Neural cell (in vitro differentiated cells): ENCODE measurements at regions not wholly inside any gene's neighbourhood (a gene's known extent, or its start where the extent isn't known, plus 50 kb on each side); places are given as distances from the start of the nearest gene placed in this dataset.

Experiments
- H2AFZ ChIP-seq: fragments of 200-600, 300-800 bp; sonication (generic), shearing (Covaris generic); 2 replicates; pipeline ENCODE4 v1.6.0; 2014; ENCODE audit warnings: low read depth, mild to moderate bottlenecking, antibody characterized with exemption, low read length, moderate library complexity
- H3F3A ChIP-seq: fragments of 200-600 bp; shearing (Covaris generic); 2 replicates; pipeline ENCODE4 v1.6.1; 2016; ENCODE audit warnings: mild to moderate bottlenecking, moderate library complexity, mixed read lengths, antibody characterized with exemption, low read length; ENCODE audit not compliant: insufficient read depth, poor library complexity, severe bottlenecking
- H3K27ac ChIP-seq: fragments of 200-600, 300-800 bp; sonication (generic), shearing (Covaris generic); 2 replicates; pipeline ENCODE4 v1.5.1; 2014; ENCODE audit warnings: mild to moderate bottlenecking, low read length, moderate library complexity
- H3K27me3 ChIP-seq: fragments of 300-800, 200-600 bp; sonication (generic), shearing (Covaris generic); 2 replicates; pipeline ENCODE4 v1.6.0; 2014; ENCODE audit warnings: mild to moderate bottlenecking, low read depth, low read length, moderate library complexity; ENCODE audit not compliant: insufficient read depth
- H3K36me3 ChIP-seq: fragments of 300-800, 200-600 bp; sonication (generic), shearing (Covaris generic); 2 replicates; pipeline ENCODE4 v1.5.1; 2014; ENCODE audit warnings: mild to moderate bottlenecking, antibody characterized with exemption, low read length, moderate library complexity; ENCODE audit not compliant: insufficient read depth
- H3K4me2 ChIP-seq: fragments of 300-800, 200-600 bp; sonication (generic), shearing (Covaris generic); 2 replicates; pipeline ENCODE4 v1.6.0; 2014; ENCODE audit warnings: mild to moderate bottlenecking, low read length
- H3K4me3 ChIP-seq: fragments of 300-800, 200-600 bp; sonication (generic), shearing (Covaris generic); 2 replicates; pipeline ENCODE4 v1.5.1; 2014; ENCODE audit warnings: mild to moderate bottlenecking, low read length, moderate library complexity
- H3K79me2 ChIP-seq: fragments of 200-600 bp; shearing (Covaris generic); replicated peaks from 2 replicates; pipeline ENCODE4 v1.6.0; 2014; ENCODE audit warnings: mild to moderate bottlenecking, low read length, moderate library complexity; ENCODE audit not compliant: insufficient read depth
- H3K9ac ChIP-seq: fragments of 300-800, 200-600 bp; sonication (generic), shearing (Covaris generic); 2 replicates; pipeline ENCODE4 v1.6.1; 2016; ENCODE audit warnings: mild to moderate bottlenecking, low read length, mixed read lengths
- H3K9me2 ChIP-seq: fragments of 200-600 bp; shearing (Covaris generic); 2 replicates; pipeline ENCODE4 v1.6.1; 2016; ENCODE audit warnings: mild to moderate bottlenecking, low read length, mixed read lengths; ENCODE audit not compliant: insufficient read depth
- H3K9me3 ChIP-seq: fragments of 200-600, 300-800 bp; sonication (generic), shearing (Covaris generic); 2 replicates; pipeline ENCODE4 v1.6.1; 2016; ENCODE audit warnings: mild to moderate bottlenecking, mixed run types, low read length, moderate library complexity, mixed read lengths
- H4K20me1 ChIP-seq: fragments of 200-600 bp; shearing (Covaris generic); 2 replicates; pipeline ENCODE4 v1.6.1; 2016; ENCODE audit warnings: mild to moderate bottlenecking, mixed run types; ENCODE audit not compliant: insufficient read depth
- CTCF ChIP-seq: fragments of 450-650 bp; IDR thresholded peaks from 2 replicates; pipeline ENCODE4 v1.5.1; 2014; ENCODE audit warnings: antibody characterized with exemption, mild to moderate bottlenecking, moderate library complexity; ENCODE audit not compliant: poor library complexity, severe bottlenecking
- EP300 ChIP-seq: fragments of 450-650 bp; conservative IDR thresholded peaks from 2 replicates; pipeline ENCODE4 v1.6.1; 2014; ENCODE audit warnings: antibody characterized with exemption, mild to moderate bottlenecking, moderate library complexity; ENCODE audit not compliant: poor library complexity, severe bottlenecking
- EZH2 ChIP-seq: fragments of 200-600, 300-800 bp; shearing (Covaris generic), sonication (generic); IDR thresholded peaks from 2 replicates; pipeline ENCODE4 v1.6.1; 2014; ENCODE audit warnings: antibody characterized with exemption, low read length, borderline replicate concordance, mild to moderate bottlenecking; ENCODE audit not compliant: insufficient read depth, poor library complexity, severe bottlenecking
- MXI1 ChIP-seq: fragments of 450-650 bp; conservative IDR thresholded peaks from 2 replicates; pipeline ENCODE4 v1.6.1; 2014; ENCODE audit warnings: antibody characterized with exemption, mild to moderate bottlenecking; ENCODE audit not compliant: poor library complexity, severe bottlenecking
- POLR2AphosphoS5 ChIP-seq: IDR thresholded peaks from 2 replicates; pipeline ENCODE4 v1.6.1; 2012
- RAD21 ChIP-seq: fragments of 450-650 bp; conservative IDR thresholded peaks from 2 replicates; pipeline ENCODE4 v1.6.1; 2014; ENCODE audit warnings: antibody characterized with exemption, mild to moderate bottlenecking, moderate library complexity
- REST ChIP-seq: IDR thresholded peaks from 2 replicates; pipeline ENCODE4 v1.6.1; 2012; ENCODE audit warnings: borderline replicate concordance
- SMC3 ChIP-seq: fragments of 450-650 bp; conservative IDR thresholded peaks from 2 replicates; pipeline ENCODE4 v1.6.1; 2014; ENCODE audit warnings: antibody characterized with exemption, mild to moderate bottlenecking, moderate library complexity; ENCODE audit not compliant: poor library complexity
- TAF1 ChIP-seq: IDR thresholded peaks from 2 replicates; pipeline ENCODE4 v1.6.1; 2012; ENCODE audit warnings: low read depth

DNA sequence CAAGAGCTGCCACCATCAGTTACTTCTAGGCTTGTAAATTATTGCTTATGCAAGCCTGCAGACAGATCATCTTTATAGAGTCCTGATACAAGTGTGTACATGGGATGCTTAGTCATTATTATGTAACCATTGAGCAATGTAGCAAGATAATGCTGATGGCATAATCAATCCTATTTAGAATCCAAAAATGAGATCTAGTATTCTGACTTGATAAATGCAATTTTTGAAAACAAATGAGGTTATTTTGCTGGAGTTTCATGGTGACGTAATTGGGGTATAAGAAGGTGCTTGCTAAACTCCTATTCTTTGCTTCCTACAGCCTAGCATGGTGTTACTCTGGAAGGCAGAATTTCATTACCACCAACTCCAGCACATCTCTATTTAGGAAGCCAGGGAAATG, 801.7 kb upstream of the PRMT6 start:
- Histone ChIP-seq H3K27me3 (no peaks in the 10 kb centered on the region), H3K9me2 (no peaks in the 10 kb centered on the region), H3F3A (no peaks in the 10 kb centered on the region), H3K4me2 (no peak overlapping the region), H3K27ac (no peak overlapping the region), H2AFZ (no peak overlapping the region), H3K4me3 (no peak overlapping the region), H3K9me3 (no peaks in the 10 kb centered on the region), H4K20me1 (no peaks in the 10 kb centered on the region), H3K79me2 (no peaks in the 10 kb centered on the region), H3K36me3 (no peaks in the 10 kb centered on the region), H3K9ac (no peak overlapping the region)
- TF ChIP-seq SMC3 (no peak), CTCF (no peak), TAF1 (no peak), POLR2AphosphoS5 (no peak), EP300 (no peak), RAD21 (no peak), EZH2 (no peak), REST (no peak), MXI1 (no peak)

GRCh38 chr1:106266786-106267185, 789.7 kb upstream of the PRMT6 start:
- no peak overlapping the region for H3K27ac ChIP-seq
- no peaks in the 10 kb centered on the region for H3K36me3 ChIP-seq
- TF ChIP-seq EP300 (no peak), POLR2AphosphoS5 (no peak), SMC3 (no peak), MXI1 (no peak), CTCF (no peak), RAD21 (no peak), REST (no peak), TAF1 (no peak), EZH2 (no peak)
- no peaks in the 10 kb centered on the region for H3K27me3 ChIP-seq
- no peaks in the 10 kb centered on the region for H3F3A ChIP-seq
- H3K9me2 ChIP-seq = no peaks in the 10 kb centered on the region
- no peak overlapping the region for H3K4me2 ChIP-seq
- H3K4me3 ChIP-seq = no peak overlapping the region
- H2AFZ ChIP-seq = no peak overlapping the region
- no peaks in the 10 kb centered on the region for H3K9me3 ChIP-seq
- no peaks in the 10 kb centered on the region for H4K20me1 ChIP-seq
- no peak overlapping the region for H3K9ac ChIP-seq
- H3K79me2 ChIP-seq = no peaks in the 10 kb centered on the region
